Skin of body (tissue), 1 donor: ENCODE measurements at regions not wholly inside any gene's neighbourhood (a gene's known extent, or its start where the extent isn't known, plus 50 kb on each side); places are given as distances from the start of the nearest gene placed in this dataset.
"Not testable (repeated sequence)": the region's sequence is repeated elsewhere in the genome, so short reads cannot be mapped to it uniquely, and the experiment has no call there.

ENCODE experiments used
- DNase-seq: peaks from one replicate; lab custom pipeline; 2025; lab: John Stamatoyannopoulos, UW

DNA sequence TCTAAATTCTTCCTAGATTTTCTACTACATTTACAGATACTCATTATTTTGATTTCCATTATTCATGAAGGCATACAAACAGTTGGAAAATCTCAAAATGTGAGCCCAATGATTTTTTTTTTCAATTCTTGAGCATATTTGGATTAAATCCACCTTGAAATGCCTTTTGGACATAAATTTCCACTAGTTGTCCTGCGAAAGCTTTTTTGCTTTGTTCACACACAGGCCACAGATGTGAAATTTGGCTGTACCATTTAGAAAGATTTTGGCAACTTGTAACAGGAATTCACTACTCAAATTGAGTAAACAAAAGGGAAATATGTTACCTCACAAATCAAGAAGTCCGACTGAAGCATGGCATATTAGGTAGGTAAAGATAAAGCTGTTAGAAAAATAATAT lies 1631.0 kb downstream of the CDH8 start:
- peak; percentile 6 for DNase-seq

DNA sequence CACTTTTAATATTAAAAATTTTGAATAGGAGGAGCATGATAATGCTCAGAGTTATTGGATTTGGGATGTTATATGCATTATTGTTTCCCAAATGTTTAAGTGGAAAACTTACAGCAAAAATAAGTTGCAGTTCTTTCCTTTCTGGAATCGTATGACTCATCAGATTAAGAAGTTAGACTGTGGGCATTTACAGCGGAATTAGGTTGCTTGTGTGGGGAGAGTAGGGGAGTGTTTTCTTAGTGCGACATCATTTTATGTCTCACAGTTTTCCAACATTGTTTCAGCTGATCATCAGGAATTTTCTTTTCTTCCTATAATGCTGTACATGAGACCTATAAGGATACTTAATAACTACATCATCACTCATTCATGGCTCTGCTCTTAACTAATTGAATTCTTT lies 1631.8 kb downstream of the CDH8 start:
- DNase-seq = no peak

DNA sequence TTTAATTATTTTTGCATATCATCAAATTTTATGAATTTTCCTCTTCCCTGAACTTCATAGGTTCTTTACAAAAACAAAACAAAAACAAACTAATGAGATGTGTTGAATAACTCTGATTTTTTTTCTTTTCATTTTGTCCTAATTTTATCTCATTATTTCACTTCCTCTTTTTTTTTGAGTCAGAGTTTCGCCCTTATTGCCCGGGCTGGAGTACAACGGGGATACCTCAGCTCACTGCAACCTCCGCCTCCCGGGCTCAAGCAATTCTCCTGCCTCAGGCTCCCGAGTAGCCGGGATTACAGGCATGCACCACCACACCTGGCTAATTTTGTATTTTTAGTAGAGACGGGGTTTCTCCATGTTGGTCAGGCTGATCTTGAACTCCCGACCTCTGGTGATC lies 1633.3 kb downstream of the CDH8 start:
- not testable (repeated sequence) for DNase-seq

DNA sequence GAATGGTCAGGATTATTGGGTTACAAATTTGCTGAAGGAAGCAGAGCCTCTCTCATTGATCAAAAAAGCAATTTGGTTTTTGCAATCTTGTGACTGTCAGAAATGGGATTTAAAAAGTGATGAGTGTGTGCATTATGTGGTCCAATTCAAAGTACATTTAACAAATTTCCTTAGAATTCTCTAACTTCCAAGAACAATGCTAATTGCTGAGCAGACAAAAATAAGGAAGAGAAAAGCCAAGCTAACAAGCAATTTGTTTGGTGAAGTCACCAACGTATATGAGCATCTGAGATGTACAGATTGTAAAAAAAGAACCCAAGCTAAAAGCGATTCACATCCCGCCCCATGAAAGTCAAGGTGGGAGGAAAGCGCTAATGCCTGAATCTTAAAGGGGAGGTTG lies 1643.9 kb downstream of the CDH8 start:
- no peak for DNase-seq

DNA sequence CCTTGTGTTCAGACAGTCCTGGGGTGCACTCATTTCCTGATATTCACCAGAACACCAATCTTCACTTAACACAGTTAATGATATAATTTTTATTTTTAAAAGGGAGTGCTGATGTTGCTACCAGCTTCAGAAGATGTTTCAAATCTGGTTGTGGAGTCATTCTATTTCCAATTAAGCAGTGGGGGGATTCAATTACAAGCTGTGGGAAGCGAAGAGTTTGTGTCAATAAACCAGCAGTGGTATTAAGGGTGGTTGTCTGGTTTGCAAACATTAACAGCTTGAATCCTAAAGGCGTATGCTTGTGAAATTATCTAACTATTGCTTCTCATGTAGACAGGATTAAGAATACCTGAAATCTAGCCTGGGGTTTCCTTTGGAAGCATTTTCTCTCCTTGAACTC lies 1637.5 kb upstream of the GOT2 start:
- DNase-seq = no peak

DNA sequence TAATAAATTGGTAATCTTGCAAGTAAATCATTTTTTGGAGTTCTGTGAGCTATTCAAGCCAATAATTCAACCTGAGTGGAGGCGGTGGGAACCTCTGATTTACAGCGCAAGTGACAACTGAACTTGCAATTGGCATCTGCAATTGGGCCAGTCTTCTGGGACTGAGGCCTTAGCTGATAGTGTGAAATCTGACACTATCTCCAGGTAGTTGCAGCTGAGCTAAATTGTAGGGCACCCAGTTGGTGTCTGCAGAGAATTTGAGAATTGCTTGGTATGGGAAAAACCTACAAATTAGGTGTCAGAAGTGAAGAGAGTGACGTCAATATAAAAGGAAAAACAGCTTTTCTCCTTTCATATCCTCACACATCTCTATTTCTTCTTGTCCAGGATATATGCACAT lies 1633.6 kb upstream of the GOT2 start:
- DNase-seq = no peak

DNA sequence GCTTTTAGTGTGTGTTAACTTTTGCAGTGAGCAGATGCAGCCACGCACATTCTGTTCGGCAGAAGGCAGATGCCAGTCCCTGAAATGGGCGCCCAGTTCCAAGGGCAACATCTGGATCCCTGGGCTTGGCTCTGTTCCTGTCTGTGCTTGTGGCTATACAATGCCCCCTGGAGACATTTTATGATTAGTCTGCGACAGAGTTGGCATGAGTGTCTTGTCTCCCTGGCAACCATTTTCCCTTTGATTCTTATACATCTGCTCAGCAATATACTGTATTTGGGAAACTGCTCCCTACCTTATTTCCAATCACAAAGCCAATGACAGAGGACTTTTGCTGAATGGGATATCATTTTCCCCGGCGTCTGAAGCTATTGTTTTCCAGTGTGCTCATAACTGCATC lies 1629.5 kb upstream of the GOT2 start:
- DNase-seq = no peak

DNA sequence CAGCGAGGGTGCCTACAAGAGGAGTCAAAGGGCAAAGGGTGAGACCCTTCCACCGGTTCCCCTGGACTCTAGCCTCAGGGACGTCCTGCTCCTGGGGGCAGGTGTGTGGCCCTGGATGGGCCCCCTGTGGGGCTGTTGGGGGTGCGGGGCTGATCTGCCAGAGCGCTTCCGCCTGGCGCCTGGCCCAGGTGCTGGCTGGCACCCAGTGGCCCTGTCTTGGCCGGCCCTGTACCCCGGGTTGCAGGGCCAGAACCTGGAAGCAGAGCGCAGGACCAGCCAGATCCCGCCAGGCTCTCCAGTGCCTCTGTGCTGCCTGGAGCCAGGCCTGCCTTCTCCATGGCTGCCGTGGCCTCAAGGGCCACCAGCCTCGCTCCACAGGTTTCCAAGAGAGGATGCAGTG lies 1625.8 kb upstream of the GOT2 start:
- not testable (repeated sequence) for DNase-seq

DNA sequence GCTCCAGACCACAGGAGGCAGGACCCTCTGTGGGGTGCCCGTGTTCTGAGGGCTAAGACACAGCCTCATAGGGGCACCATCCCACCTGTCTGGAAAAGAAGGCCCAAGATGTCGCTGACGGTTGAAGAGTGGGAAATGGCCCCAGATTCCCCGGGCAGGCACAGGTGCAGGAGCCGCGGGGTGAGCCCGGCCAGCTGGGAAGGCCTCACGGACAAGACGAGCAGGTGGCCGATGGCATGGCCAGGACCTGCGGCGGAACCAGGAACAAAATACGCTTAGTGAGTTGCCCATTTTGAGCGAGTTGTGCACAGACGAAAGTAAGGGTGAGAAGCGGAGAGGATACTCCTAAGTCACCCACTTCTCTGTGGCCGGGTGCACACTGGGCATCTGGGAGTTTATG lies 1625.3 kb upstream of the GOT2 start:
- not testable (repeated sequence) for DNase-seq

DNA sequence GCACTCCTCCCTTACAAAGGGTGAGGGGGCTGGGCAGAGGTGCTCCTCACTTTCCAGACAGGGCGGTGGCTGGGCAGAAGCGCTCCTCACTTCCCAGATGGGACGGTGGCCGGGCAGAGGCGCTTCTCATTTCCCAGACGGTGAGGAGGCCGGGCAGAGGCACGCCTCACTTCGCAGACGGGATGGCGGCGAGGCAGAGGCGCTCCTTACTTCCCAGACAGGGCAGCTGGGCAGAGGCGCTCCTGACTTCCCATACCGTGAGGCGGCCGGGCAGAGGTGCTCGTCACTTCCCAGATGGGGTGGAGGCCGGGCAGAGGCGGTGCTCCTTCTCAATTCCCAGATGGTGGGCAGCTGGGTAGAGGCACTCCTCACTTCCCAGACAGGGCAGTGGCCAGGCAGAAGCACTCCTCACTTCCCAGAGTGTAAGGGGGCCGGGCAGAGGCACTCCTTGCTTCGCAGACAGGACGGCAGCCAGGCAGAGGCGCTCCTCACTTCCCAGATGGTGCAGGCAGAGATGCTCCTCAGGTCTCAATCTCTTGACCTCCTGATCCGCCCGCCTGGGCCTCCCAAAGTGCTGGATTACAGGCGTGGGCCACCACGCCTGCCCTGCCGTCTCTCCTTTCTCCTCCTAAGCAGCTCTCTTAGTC lies 1623.9 kb upstream of the GOT2 start:
- not testable (repeated sequence) for DNase-seq

DNA sequence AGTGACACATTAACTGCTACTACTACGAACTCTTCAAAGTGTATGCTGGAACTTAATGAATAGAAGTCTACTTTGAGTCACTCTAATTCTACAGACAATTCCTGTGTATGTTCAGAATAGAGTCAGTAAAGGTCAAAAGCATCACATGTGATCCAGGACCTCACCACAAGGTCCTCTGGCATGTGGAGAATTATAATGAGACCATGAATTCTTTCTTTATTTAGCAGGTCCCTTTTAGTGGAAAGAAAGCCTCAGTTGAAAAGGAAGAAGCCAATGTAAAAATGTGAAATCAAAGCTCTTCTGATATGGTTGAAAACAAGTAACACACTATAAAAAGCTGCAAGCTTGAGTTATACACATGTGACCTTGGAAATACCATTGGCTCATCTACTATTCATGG lies 1612.1 kb upstream of the GOT2 start:
- no peak for DNase-seq

DNA sequence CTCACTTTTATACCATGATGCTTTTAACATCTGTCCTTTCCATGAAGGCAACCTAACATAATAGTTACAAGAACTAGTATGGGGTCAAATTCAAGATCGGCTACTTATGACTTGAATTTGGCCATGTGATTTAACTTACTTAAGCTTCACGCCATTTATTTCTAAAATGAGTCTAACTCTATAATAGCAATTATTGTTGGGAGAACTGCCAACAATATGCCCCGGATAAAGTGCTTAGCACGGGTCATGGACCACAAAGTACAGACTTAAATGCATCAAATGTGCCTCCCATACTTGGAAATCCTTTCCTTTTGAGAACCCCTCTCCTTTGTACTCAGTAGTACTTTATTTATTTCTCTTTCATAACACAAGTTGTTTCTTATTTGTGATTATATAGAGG lies 1603.6 kb upstream of the GOT2 start:
- DNase-seq = no peak

DNA sequence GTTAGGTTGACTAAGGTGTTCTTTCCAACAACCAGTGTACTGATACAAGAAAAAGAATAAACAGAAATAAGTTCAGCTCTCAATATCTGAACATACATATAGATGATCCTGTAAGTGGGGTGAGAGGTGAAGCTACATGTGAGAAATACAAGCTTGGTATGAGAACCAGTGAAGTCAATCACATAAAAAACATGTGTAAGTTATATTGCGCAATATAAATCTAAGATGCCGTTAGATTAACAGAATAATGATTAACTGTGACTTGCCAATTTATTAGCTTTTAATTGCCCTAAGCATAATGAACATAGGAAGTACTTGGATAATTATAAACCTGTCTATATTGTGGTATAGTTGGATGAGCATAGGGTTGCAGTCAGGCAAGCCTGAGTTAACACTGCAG lies 1597.1 kb upstream of the GOT2 start:
- no peak for DNase-seq

DNA sequence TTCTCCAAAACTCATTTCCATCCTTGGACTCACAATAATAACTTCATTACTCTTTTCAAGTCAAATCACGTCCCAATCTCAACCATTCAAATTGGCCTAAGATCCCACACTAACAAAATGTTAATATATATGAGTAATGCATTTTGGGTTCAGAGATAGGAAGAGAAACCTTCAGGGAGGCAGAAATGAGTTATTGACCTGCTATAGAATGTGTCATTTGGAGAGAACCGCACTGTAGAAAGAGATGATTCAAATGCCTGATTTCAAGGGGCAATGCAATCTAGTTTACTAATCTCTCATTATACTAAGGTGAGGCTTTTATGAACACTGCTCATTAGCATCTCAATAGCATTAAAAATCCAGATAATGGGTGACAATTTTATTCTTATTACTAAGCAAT lies 1595.0 kb upstream of the GOT2 start:
- DNase-seq = no peak

DNA sequence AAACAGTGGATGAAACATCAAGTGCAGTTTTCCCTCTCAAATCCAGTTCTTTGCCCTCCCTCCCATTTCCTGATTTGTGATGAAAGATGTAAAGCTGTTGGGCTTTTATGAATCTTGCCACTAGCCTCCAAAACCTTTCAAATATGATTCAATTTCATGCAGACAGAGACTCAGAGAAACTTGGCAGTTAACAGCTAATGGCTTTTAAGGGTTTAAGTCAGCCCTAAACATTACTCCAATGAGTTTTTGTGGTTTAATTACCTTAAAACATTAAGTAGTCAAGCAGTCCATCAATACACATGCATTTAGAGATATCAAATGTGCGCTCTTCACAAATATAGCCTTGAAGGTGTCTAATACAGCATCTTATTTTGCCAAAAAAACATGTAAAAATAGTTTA lies 1594.0 kb upstream of the GOT2 start:
- DNase-seq = no peak

DNA sequence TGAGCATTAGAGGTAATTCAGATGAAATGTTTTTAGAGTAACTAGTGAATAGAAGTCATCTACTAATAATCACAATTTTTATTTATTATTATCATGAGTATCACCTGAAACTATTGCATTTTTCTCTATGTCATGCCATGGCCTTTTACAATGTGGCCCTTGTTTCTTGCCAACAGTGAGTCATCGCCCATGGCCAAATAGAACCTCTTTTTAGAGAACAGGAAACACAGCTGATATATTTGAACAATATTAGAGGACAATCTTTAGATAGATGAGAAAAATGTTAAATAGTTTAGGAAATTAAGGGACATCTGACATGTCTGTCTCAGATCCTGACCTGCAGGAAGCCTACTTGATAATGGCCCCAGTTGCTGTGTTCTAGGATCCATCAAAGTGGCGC lies 1584.4 kb upstream of the GOT2 start:
- no peak for DNase-seq

DNA sequence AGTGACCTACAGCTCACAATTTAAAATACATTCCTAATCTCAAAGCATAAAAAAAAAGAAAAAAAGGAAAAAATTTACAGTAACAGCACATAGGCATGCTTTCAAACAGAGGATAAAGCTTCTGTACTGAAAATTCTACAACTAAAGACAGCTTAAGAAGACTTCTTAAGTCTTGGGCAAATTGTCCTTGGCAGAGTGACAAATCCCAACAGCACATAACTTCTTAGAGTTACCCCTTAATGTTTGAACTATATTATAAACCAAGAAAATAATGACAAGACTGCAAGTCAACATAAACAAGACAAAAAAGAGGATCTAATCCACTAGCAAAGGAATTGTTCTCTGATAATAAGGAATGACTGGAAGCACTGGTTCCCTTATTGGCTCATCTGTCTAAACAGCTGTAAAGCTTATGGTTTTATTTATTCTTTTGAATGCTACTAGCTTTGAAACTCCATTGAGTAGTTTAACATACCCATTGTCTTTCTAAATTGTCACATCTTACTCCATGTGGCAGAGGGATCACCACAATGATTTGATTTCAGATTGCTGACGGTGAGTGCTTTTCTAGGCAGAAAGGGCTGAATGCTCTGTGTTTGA lies 1576.8 kb upstream of the GOT2 start:
- DNase-seq = no peak

DNA sequence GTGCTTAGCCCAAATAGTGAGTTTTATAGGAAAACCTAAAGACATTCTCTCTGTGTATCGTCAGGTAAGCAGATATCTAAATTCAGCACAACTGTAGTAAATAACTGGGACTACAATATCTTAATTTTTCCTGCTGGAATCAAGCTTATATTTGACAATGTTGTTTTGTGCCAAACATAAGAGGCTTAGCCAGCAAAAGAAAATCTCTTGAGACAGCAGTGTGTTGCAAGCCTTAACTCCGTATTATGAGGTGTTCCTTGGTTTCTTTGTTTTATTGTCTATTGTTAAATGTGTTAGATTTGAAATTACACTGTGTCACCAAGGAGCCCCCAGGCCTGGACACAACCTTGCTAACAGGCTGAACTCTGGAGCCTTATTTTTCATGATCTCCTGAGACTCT lies 1570.6 kb upstream of the GOT2 start:
- no peak for DNase-seq

DNA sequence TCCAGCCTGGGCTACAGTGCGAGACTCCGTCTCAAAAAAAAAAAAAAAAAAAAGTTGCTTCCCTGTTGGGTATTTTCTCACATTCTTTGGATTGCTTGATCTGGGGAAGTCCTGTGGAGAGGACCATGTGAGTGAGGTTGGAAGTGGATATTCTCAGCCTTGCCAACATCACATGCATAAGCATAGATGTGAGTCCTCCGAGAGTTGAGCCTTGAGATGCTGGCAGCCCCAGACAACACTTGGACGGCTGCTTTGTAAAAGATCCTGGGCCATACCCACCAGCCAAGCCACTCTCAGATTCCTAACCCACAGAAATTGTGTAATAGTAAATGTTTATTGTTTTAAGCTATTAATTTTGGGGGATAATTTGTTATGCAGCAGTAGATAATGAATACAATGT lies 1570.0 kb upstream of the GOT2 start:
- DNase-seq = no peak

DNA sequence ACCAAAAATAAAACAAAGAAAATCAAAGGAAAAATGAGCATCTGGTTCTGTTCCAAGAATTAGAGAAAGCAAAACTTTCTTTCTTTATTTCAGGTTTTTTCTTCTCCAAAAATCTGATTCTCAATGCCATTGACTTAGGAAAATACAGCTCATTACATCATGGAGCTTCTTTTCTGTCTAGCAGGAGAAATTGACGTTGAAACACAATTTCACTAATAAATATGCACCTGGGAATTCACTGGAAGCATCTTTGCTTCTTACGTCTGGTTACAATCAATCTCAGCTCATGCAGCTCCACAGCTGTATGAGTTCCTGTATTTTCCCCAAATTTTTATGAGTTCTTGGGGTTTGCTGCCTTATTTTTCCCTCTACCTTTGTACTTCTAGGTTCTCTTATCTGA lies 1568.6 kb upstream of the GOT2 start:
- DNase-seq = no peak

DNA sequence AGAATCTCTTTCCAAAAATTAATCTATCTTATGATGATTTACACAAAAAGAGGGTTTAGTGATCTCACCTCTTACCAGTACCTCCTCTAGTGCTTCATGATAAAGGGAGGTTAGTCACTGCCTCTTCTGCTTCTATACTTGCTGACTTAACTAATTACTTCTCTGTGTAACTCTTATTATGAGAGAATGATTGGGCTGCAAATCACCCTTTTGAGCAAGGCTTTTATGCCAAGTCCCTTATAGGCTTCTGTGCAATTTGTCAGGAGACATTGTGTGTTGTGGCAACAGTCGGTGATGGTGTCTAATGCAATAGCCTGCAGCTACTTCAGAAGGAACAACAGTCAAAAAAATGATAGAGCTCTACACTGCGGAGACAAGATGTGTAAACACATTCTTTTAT lies 1568.1 kb upstream of the GOT2 start:
- no peak for DNase-seq

DNA sequence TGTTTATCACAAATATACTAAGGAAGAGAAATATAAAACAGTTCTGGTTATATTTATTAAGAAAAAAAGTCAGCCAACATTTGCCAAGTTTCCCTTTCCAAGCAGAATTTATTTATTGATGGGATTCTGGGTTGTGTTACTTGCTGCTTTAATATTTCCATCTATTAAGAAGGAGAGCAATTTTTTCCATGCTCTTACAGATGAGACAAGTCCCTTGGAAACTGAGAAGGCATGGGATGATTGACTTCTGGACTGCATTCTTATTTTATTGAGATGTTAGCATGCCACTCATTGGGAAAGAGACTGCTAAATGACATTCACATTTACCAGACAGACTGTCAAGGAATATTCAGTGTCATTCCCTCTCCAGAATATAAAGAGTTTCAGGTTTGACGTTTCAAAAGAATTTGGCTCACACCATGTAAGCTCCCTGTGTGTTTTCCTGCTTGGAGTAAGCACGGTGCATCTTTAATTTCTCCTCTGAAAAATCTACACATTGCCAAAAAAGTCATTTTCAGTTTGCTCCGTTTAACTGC lies 1565.2 kb upstream of the GOT2 start:
- no peak for DNase-seq

DNA sequence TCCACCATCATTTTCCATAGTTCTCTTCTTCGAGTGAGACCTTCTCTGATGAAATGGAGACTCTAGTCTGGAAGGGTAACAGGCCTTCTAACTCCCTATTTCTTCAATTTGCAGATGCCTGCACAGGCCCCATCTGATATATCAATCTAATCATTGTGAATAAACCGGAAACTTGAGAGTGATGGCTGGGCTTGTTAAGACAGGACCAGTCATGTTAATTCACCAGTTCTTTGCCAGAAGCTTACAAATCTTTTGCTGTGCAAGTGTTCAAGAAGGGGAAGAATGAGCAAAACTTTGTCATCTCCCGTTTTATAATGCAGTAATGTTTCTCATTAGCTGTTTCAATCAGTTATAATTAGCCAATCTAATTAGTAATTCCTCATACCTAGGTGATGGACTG lies 1561.3 kb upstream of the GOT2 start:
- no peak for DNase-seq

DNA sequence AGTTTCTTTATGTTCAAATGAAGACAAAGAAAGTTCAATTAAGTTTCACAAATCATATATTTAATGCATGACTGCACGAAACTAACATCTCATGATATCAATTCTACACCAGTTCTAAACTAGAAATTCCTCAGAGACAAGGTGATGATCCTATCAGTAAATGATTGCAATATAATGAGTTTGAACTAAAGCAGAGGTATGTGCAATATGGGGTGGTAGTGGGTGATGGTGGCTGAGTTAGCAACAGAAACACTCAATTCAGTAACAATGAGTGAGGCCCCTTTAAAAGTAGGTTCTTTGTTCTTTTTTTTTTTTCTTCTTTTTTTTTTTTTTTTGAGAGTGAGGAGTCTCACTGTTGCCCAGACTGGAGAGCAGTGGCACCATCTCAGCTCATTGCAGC lies 1551.7 kb upstream of the GOT2 start:
- DNase-seq = no peak
